ENCODE measurements at regions not wholly inside any gene's neighbourhood (a gene's known extent, or its start where the extent isn't known, plus 50 kb on each side); places are given as distances from the start of the nearest gene placed in this dataset.

GRCh38 chr9:95817205-95817604 lies 58.3 kb upstream of the ERCC6L2 start:
- CTCF ChIA-PET = no interaction called here
- peaks cover 18% of the 10 kb centered on the region for H3K4me1 Mint-ChIP-seq (ENCODE audit: low read depth, unreplicated experiment)
- TF ChIP-seq CTCF (IDR thresholded peaks at IDR 0.05; ENCODE audit: unreplicated experiment) = no peak
- no peak overlapping the region for H3K4me3 Mint-ChIP-seq (ENCODE audit: low read depth, unreplicated experiment)
- DNase-seq = no peak
- no peaks in the 10 kb centered on the region for H3K27me3 Mint-ChIP-seq (ENCODE audit: unreplicated experiment)
- intact Hi-C loops (cut with micrococcal nuclease; ENCODE audit: unreplicated experiment) = no loop called here
- BruUV-seq (replicated peaks) = no TSS peak
- H3K27ac Mint-ChIP-seq (ENCODE audit: unreplicated experiment) = no peak overlapping the region
- H3K36me3 Mint-ChIP-seq (ENCODE audit: insufficient read depth, unreplicated experiment) = no peaks in the 10 kb centered on the region
- H3K9me3 Mint-ChIP-seq (ENCODE audit: low read depth, unreplicated experiment) = no peaks in the 10 kb centered on the region

- Mint-ChIP-seq H3K27ac (ENCODE audit: unreplicated experiment) (no peak overlapping the region), H3K4me3 (ENCODE audit: low read depth, unreplicated experiment) (no peak overlapping the region), H3K27me3 (ENCODE audit: unreplicated experiment) (peaks cover 4% of the 10 kb centered on the region), H3K36me3 (ENCODE audit: insufficient read depth, unreplicated experiment) (no peaks in the 10 kb centered on the region), H3K9me3 (ENCODE audit: low read depth, unreplicated experiment) (no peaks in the 10 kb centered on the region), H3K4me1 (ENCODE audit: low read depth, unreplicated experiment) (peaks cover 18% of the 10 kb centered on the region)
- intact Hi-C loops (cut with micrococcal nuclease; ENCODE audit: unreplicated experiment) = no loop called here
- no peak for DNase-seq
- no peak for TF ChIP-seq CTCF (IDR thresholded peaks at IDR 0.05; ENCODE audit: unreplicated experiment)
- CTCF ChIA-PET = no interaction called here
- no TSS peak for BruUV-seq (replicated peaks)
These were observed 58.8 kb upstream of the ERCC6L2 start for GRCh38 chr9:95816716-95817115.

GRCh38 chr9:95815961-95816360 lies 59.5 kb upstream of the ERCC6L2 start:
- Mint-ChIP-seq H3K36me3 (ENCODE audit: insufficient read depth, unreplicated experiment) (no peaks in the 10 kb centered on the region), H3K4me3 (ENCODE audit: low read depth, unreplicated experiment) (no peak overlapping the region), H3K4me1 (ENCODE audit: low read depth, unreplicated experiment) (peaks cover 18% of the 10 kb centered on the region), H3K9me3 (ENCODE audit: low read depth, unreplicated experiment) (no peaks in the 10 kb centered on the region), H3K27ac (ENCODE audit: unreplicated experiment) (no peak overlapping the region), H3K27me3 (ENCODE audit: unreplicated experiment) (peaks cover 11% of the 10 kb centered on the region)
- no TSS peak for BruUV-seq (replicated peaks)
- intact Hi-C loops (cut with micrococcal nuclease; ENCODE audit: unreplicated experiment) = no loop called here
- CTCF ChIA-PET = no interaction called here
- DNase-seq = no peak
- TF ChIP-seq CTCF (IDR thresholded peaks at IDR 0.05; ENCODE audit: unreplicated experiment) = no peak

- H3K9me3 Mint-ChIP-seq (ENCODE audit: low read depth, unreplicated experiment) = no peaks in the 10 kb centered on the region
- no peak for DNase-seq
- intact Hi-C loops (cut with micrococcal nuclease; ENCODE audit: unreplicated experiment) = no loop called here
- no peaks in the 10 kb centered on the region for H3K36me3 Mint-ChIP-seq (ENCODE audit: insufficient read depth, unreplicated experiment)
- no peak overlapping the region for H3K27ac Mint-ChIP-seq (ENCODE audit: unreplicated experiment)
- no peak overlapping the region for H3K4me3 Mint-ChIP-seq (ENCODE audit: low read depth, unreplicated experiment)
- TF ChIP-seq CTCF (IDR thresholded peaks at IDR 0.05; ENCODE audit: unreplicated experiment) = no peak
- BruUV-seq (replicated peaks) = no TSS peak
- peaks cover 14% of the 10 kb centered on the region for H3K27me3 Mint-ChIP-seq (ENCODE audit: unreplicated experiment)
- H3K4me1 Mint-ChIP-seq (ENCODE audit: low read depth, unreplicated experiment) = peaks cover 18% of the 10 kb centered on the region
- CTCF ChIA-PET = no interaction called here
These were observed 60.4 kb upstream of the ERCC6L2 start for GRCh38 chr9:95815133-95815532.

- CTCF ChIA-PET = no interaction called here
- DNase-seq = no peak
- Mint-ChIP-seq H3K9me3 (ENCODE audit: low read depth, unreplicated experiment) (no peaks in the 10 kb centered on the region), H3K27ac (ENCODE audit: unreplicated experiment) (no peak overlapping the region), H3K36me3 (ENCODE audit: insufficient read depth, unreplicated experiment) (no peaks in the 10 kb centered on the region), H3K27me3 (ENCODE audit: unreplicated experiment) (peaks cover 17% of the 10 kb centered on the region), H3K4me1 (ENCODE audit: low read depth, unreplicated experiment) (peaks cover 18% of the 10 kb centered on the region), H3K4me3 (ENCODE audit: low read depth, unreplicated experiment) (no peak overlapping the region)
- intact Hi-C loops (cut with micrococcal nuclease; ENCODE audit: unreplicated experiment) = no loop called here
- BruUV-seq (replicated peaks) = no TSS peak
- TF ChIP-seq CTCF (IDR thresholded peaks at IDR 0.05; ENCODE audit: unreplicated experiment) = no peak
These were observed 61.6 kb upstream of the ERCC6L2 start for GRCh38 chr9:95813923-95814322.

Data from Calu3 (cell line).